ENCODE measurements at regions not wholly inside any gene's neighbourhood (a gene's known extent, or its start where the extent isn't known, plus 50 kb on each side); places are given as distances from the start of the nearest gene placed in this dataset.

DNA sequence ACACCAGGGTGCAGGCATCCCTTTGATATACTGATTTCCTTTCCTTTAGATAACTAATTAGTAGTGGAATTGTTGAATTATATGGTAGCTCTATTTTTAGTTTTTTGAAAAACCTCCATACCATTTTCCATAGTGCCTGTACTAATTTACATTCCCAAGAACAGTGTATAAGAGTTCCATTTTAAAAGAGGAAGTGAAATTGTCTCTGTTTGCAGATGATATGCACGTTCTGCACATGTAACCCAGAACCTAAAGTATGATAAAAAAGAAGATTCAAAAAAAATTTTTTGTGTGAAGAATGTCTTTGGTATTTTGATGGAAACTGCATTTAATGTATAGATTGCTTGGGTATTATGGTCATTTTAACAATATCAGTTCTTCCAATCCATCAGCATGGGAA, 424.0 kb upstream of the CCNH start:
- H3K4me3 ChIP-seq, result no peak overlapping the region
- H3K9me3 ChIP-seq (ENCODE audit: low read depth, low read length), result peaks cover 6% of the 10 kb centered on the region; the same call in 1 of the 2 replicates
- no peak for DNase-seq (ENCODE audit: low read depth, low spot score)
- H3K9ac ChIP-seq (ENCODE audit: insufficient read length), result no peak overlapping the region
- no peak for TF ChIP-seq FOXP2 (optimal IDR thresholded peaks at IDR 0.05; ENCODE audit: control extremely low read depth, extremely low read length, insufficient read depth)
- TF ChIP-seq EZH2 (IDR thresholded peaks at IDR 0.05), result no peak
- TF ChIP-seq POLR2AphosphoS5 (IDR thresholded peaks at IDR 0.05; ENCODE audit: borderline replicate concordance, low read depth, low read length), result no peak
- no peaks in the 10 kb centered on the region for H3K36me3 ChIP-seq (ENCODE audit: insufficient read depth, low read length)
- H3K27ac ChIP-seq, result no peak overlapping the region

DNA sequence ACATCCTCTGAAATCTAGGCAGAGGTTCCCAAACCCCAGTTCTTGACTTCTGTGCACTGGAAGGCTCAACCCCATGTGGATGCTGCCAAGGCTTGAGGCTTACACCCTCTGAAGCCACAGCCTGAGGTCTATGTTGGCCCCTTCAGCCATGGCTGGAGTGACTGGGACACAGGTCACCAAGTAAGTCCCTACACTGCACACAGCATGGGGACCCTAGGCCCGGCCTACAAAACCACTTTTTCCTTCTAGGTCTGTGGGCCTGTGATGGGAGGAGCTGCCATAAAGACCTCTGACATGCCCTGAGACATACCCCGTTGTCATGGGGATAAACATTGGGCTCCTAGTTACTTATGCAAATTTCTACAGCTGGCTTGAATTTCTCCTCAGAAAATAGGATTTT, 418.8 kb upstream of the CCNH start:
- no peak overlapping the region for H3K9ac ChIP-seq (ENCODE audit: insufficient read length)
- no peak overlapping the region for H3K27ac ChIP-seq
- DNase-seq (ENCODE audit: low read depth, low spot score), result no peak
- H3K9me3 ChIP-seq (ENCODE audit: low read depth, low read length), result peaks cover 2% of the 10 kb centered on the region; the same call in 1 of the 2 replicates
- no peak overlapping the region for H3K4me3 ChIP-seq
- TF ChIP-seq POLR2AphosphoS5 (IDR thresholded peaks at IDR 0.05; ENCODE audit: borderline replicate concordance, low read depth, low read length), result no peak
- no peak for TF ChIP-seq EZH2 (IDR thresholded peaks at IDR 0.05)
- no peak for TF ChIP-seq FOXP2 (optimal IDR thresholded peaks at IDR 0.05; ENCODE audit: control extremely low read depth, extremely low read length, insufficient read depth)
- H3K36me3 ChIP-seq (ENCODE audit: insufficient read depth, low read length), result no peaks in the 10 kb centered on the region

DNA sequence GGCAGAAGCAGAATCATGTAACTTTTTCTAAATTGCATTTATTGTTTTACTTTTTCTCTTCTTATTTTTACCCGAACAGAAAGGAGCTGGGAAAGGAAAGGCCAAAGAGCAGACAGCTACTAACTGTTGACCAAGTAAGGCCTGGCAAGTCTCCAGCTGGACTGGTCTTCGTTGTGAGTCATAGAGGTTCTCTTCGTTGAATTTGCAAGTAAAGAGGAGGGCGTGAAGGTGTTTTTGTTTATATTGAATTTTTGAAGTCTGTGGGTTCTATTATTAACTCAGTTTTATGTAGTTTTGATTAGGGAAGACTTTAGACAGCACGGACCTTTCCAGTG, 416.5 kb upstream of the CCNH start:
- no peak overlapping the region for H3K9ac ChIP-seq (ENCODE audit: insufficient read length)
- no peak overlapping the region for H3K27ac ChIP-seq
- H3K36me3 ChIP-seq (ENCODE audit: insufficient read depth, low read length), result no peaks in the 10 kb centered on the region
- no peak for TF ChIP-seq EZH2 (IDR thresholded peaks at IDR 0.05)
- no peak for TF ChIP-seq FOXP2 (optimal IDR thresholded peaks at IDR 0.05; ENCODE audit: control extremely low read depth, extremely low read length, insufficient read depth)
- no peak for TF ChIP-seq POLR2AphosphoS5 (IDR thresholded peaks at IDR 0.05; ENCODE audit: borderline replicate concordance, low read depth, low read length)
- H3K4me3 ChIP-seq, result no peak overlapping the region
- H3K9me3 ChIP-seq (ENCODE audit: low read depth, low read length), result no peaks in the 10 kb centered on the region; the same call in 1 of the 2 replicates
- DNase-seq (ENCODE audit: low read depth, low spot score), result no peak

DNA sequence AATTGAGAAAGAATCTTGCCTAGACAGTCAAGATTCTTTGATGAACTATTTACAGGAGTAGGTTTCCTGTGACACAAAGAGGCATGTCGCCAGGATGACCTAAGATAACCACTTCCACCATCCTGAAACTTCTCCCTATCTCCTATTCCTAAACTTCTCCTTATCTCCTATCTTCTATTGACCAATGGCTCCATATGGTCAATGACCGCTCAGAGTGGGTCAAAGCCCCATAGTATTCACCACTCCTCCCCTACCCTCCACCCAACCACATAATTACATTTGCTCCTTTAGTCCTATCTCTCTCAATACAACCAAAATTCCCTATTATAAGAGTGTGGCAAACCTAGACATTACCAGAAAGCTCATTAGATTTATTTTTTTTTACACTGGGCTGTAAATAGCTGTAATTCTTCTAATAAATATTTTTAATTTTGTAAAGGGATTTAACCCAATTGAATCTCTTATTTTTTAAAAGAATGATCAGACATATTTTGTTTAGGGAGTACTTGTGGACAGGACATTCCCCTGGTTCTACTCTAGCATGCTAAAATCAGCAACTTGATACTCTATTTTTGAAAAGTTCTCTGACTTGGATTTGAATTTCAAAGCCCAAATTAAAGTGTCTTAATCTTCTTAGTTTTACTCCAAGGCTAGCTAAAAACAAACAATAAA, 416.0 kb upstream of the CCNH start:
- Histone ChIP-seq H3K36me3 (ENCODE audit: insufficient read depth, low read length) (no peaks in the 10 kb centered on the region), H3K9ac (ENCODE audit: insufficient read length) (no peak overlapping the region), H3K27ac (no peak overlapping the region), H3K9me3 (ENCODE audit: low read depth, low read length) (no peaks in the 10 kb centered on the region; the same call in 1 of the 2 replicates), H3K4me3 (no peak overlapping the region)
- TF ChIP-seq EZH2 (IDR thresholded peaks at IDR 0.05) (no peak), FOXP2 (optimal IDR thresholded peaks at IDR 0.05; ENCODE audit: control extremely low read depth, extremely low read length, insufficient read depth) (no peak), POLR2AphosphoS5 (IDR thresholded peaks at IDR 0.05; ENCODE audit: borderline replicate concordance, low read depth, low read length) (no peak)
- DNase-seq (ENCODE audit: low read depth, low spot score), result no peak

DNA sequence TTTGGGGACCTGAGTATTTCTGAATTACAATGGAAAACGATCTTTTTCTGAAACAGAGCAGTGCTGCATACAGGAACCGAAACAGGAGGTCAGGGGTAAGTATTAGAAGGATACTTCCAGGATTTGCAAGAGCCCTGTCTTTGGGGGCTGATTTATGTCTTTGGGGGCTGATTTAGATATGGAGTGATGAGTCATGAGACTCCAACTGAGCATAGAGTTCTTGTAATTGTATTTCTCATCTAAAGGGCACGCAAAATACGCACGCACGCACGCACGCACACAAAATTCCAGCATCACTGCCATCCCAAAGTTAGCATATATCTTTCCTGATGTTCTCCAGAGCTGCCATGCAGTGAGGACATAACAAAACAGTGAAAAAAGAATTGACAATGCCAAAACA, 414.8 kb upstream of the CCNH start:
- Histone ChIP-seq H3K4me3 (peak overlapping the region; percentile 21; the same call in 1 of the 2 replicates), H3K9ac (ENCODE audit: insufficient read length) (no peak overlapping the region), H3K27ac (no peak overlapping the region; the same call in 1 of the 2 replicates), H3K9me3 (ENCODE audit: low read depth, low read length) (no peaks in the 10 kb centered on the region; the same call in 1 of the 2 replicates), H3K36me3 (ENCODE audit: insufficient read depth, low read length) (no peaks in the 10 kb centered on the region)
- DNase-seq (ENCODE audit: low read depth, low spot score), result no peak
- TF ChIP-seq POLR2AphosphoS5 (IDR thresholded peaks at IDR 0.05; ENCODE audit: borderline replicate concordance, low read depth, low read length), result no peak
- no peak for TF ChIP-seq EZH2 (IDR thresholded peaks at IDR 0.05)
- TF ChIP-seq FOXP2 (optimal IDR thresholded peaks at IDR 0.05; ENCODE audit: control extremely low read depth, extremely low read length, insufficient read depth), result no peak

DNA sequence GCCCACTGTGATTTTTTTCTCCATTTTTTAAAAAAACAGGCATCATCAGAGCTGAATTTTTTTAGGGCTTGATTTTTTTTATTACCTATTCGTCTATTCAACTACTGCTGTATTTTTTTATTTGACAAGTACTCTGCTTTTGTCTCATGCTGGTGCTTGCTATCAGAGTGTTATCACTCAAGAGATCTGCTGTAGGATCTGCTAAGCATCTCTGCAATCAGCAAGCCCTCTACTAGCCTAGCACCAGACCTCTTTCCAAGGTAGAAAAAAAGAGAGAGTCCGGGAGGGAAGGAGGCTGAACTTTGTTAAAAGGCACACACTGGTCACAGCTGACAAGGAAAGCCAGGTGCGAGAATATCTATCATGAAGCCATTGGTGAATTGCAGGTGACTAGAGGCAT, 413.8 kb upstream of the CCNH start:
- H3K9me3 ChIP-seq (ENCODE audit: low read depth, low read length), result no peaks in the 10 kb centered on the region
- no peak overlapping the region for H3K27ac ChIP-seq
- no peaks in the 10 kb centered on the region for H3K36me3 ChIP-seq (ENCODE audit: insufficient read depth, low read length)
- H3K4me3 ChIP-seq, result no peak overlapping the region
- TF ChIP-seq EZH2 (IDR thresholded peaks at IDR 0.05) (no peak), POLR2AphosphoS5 (IDR thresholded peaks at IDR 0.05; ENCODE audit: borderline replicate concordance, low read depth, low read length) (no peak), FOXP2 (optimal IDR thresholded peaks at IDR 0.05; ENCODE audit: control extremely low read depth, extremely low read length, insufficient read depth) (no peak)
- H3K9ac ChIP-seq (ENCODE audit: insufficient read length), result no peak overlapping the region
- DNase-seq (ENCODE audit: low read depth, low spot score), result no peak

DNA sequence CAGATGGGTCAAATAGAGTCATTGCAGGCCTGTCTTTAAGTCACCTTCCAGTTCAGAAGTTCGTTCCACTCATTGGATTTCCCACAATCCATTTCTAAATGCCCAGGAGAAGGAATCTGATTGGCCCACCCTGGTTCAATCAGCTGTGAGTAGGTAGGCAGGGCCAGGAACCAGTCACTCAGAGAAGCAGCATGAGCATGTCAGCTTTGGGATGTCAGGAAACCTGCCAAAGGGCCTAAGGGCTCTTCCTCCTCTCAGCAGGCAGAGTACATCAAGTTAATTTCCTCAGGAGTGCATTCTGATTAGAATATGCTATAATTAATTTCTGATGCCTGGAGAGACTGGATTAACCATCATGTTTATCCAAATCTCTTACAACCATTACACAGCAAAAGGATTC, 412.9 kb upstream of the CCNH start:
- no peaks in the 10 kb centered on the region for H3K9me3 ChIP-seq (ENCODE audit: low read depth, low read length)
- no peak overlapping the region for H3K27ac ChIP-seq
- no peaks in the 10 kb centered on the region for H3K36me3 ChIP-seq (ENCODE audit: insufficient read depth, low read length)
- TF ChIP-seq FOXP2 (optimal IDR thresholded peaks at IDR 0.05; ENCODE audit: control extremely low read depth, extremely low read length, insufficient read depth) (no peak), POLR2AphosphoS5 (IDR thresholded peaks at IDR 0.05; ENCODE audit: borderline replicate concordance, low read depth, low read length) (no peak; the same call in 1 of the 2 replicates), EZH2 (IDR thresholded peaks at IDR 0.05) (no peak)
- H3K4me3 ChIP-seq, result no peak overlapping the region
- peak; percentile 12 for DNase-seq (ENCODE audit: low read depth, low spot score)
- no peak overlapping the region for H3K9ac ChIP-seq (ENCODE audit: insufficient read length)

DNA sequence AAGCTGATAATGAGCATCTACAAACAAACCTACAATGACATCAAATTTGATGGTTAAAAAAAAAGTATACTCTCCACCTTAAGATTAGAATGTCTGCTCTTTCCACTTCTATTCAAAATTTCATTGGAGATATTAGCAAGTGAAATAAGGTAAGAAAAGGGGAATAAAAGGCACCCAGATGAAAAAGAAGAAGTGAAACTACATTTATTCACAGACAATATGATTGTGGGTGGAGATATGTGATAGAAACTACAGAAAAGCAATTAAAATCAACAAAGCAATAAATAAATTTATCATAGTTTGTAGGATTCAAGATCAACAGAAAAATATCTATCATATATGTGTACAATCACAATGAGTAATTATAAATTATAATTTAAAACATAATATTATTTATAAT, 395.1 kb upstream of the CCNH start:
- Histone ChIP-seq H3K27ac (no peak overlapping the region), H3K9me3 (ENCODE audit: low read depth, low read length) (no peaks in the 10 kb centered on the region), H3K36me3 (ENCODE audit: insufficient read depth, low read length) (no peaks in the 10 kb centered on the region), H3K4me3 (no peak overlapping the region), H3K9ac (ENCODE audit: insufficient read length) (no peak overlapping the region)
- DNase-seq (ENCODE audit: low read depth, low spot score), result no peak
- TF ChIP-seq FOXP2 (optimal IDR thresholded peaks at IDR 0.05; ENCODE audit: control extremely low read depth, extremely low read length, insufficient read depth), result no peak
- no peak for TF ChIP-seq POLR2AphosphoS5 (IDR thresholded peaks at IDR 0.05; ENCODE audit: borderline replicate concordance, low read depth, low read length)
- no peak for TF ChIP-seq EZH2 (IDR thresholded peaks at IDR 0.05)

DNA sequence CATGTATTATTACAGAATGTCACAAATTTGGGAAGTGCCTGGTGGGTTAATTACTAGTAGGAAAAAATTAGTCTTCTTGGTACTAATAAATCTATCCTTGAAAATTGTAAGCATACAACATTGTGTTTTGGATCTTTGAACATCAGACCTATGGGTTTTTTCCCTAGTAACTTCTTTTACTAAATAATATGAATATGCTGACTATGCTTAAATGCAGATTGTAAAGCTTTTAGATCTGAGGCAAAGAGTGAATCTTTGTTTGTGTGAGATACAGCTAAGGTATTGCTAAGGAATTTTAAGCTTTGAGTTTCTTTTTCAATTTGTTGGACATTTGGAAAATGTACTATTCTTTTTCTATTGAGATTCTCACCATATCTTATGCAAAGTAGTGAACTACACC, 390.6 kb upstream of the CCNH start:
- no peak overlapping the region for H3K4me3 ChIP-seq
- TF ChIP-seq POLR2AphosphoS5 (IDR thresholded peaks at IDR 0.05; ENCODE audit: borderline replicate concordance, low read depth, low read length), result no peak
- no peak for TF ChIP-seq FOXP2 (optimal IDR thresholded peaks at IDR 0.05; ENCODE audit: control extremely low read depth, extremely low read length, insufficient read depth)
- no peak for TF ChIP-seq EZH2 (IDR thresholded peaks at IDR 0.05)
- no peak for DNase-seq (ENCODE audit: low read depth, low spot score)
- H3K9ac ChIP-seq (ENCODE audit: insufficient read length), result no peak overlapping the region
- no peaks in the 10 kb centered on the region for H3K9me3 ChIP-seq (ENCODE audit: low read depth, low read length)
- H3K36me3 ChIP-seq (ENCODE audit: insufficient read depth, low read length), result no peaks in the 10 kb centered on the region
- no peak overlapping the region for H3K27ac ChIP-seq
